ENCODE measurements at regions not wholly inside any gene's neighbourhood (a gene's known extent, or its start where the extent isn't known, plus 50 kb on each side); places are given as distances from the start of the nearest gene placed in this dataset.

DNA sequence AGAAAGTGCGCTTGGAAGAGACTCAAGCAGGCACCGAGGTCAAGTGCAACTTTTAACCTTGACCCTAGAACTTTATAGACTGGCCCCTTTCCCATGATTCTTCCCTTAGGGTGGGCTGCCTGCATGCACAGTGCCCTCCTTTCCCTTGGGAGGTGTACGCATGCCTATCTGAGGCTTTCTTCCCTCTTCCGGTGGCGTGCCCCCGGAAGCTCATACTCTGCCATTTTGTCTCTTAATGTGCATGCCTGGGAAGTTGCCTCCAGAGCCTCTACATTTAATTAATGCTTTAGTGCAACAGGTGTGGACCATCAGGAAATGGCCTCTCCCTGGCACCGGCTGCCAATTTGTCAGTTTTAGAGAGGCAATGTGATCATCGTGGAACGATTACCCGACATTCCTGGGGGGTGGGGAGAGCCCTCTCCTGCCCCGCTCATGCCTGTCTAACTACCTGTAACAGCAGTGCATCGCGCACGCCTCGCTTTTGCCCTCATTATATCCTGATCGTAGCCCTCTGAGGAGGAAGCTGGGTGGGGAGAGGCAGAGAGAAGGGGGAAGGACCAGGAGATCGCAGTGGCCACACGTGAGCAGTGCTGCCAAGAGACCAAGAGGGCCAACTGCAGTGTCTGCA, 194.8 kb downstream of the TFCP2L1 start:
- Histone ChIP-seq H3K27ac (ENCODE audit: poor library complexity, severe bottlenecking) (no peak overlapping the region), H3K4me3 (ENCODE audit: severe bottlenecking) (no peak overlapping the region), H3K27me3 (ENCODE audit: insufficient read depth, poor library complexity, severe bottlenecking) (no peaks in the 10 kb centered on the region), H3K9me3 (ENCODE audit: severe bottlenecking) (no peaks in the 10 kb centered on the region), H3K4me1 (ENCODE audit: insufficient read depth, poor library complexity, severe bottlenecking) (no peaks in the 10 kb centered on the region), H3K36me3 (ENCODE audit: low read depth) (no peaks in the 10 kb centered on the region)
- DNase-seq (ENCODE audit: low spot score) (no peak), ATAC-seq (ENCODE audit: low read depth) (no peak)
- TF ChIP-seq, protein P1, sequence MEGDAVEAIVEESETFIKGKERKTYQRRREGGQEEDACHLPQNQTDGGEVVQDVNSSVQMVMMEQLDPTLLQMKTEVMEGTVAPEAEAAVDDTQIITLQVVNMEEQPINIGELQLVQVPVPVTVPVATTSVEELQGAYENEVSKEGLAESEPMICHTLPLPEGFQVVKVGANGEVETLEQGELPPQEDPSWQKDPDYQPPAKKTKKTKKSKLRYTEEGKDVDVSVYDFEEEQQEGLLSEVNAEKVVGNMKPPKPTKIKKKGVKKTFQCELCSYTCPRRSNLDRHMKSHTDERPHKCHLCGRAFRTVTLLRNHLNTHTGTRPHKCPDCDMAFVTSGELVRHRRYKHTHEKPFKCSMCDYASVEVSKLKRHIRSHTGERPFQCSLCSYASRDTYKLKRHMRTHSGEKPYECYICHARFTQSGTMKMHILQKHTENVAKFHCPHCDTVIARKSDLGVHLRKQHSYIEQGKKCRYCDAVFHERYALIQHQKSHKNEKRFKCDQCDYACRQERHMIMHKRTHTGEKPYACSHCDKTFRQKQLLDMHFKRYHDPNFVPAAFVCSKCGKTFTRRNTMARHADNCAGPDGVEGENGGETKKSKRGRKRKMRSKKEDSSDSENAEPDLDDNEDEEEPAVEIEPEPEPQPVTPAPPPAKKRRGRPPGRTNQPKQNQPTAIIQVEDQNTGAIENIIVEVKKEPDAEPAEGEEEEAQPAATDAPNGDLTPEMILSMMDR (IDR thresholded peaks at IDR 0.05; ENCODE audit: poor library complexity, severe bottlenecking), result no peak

DNA sequence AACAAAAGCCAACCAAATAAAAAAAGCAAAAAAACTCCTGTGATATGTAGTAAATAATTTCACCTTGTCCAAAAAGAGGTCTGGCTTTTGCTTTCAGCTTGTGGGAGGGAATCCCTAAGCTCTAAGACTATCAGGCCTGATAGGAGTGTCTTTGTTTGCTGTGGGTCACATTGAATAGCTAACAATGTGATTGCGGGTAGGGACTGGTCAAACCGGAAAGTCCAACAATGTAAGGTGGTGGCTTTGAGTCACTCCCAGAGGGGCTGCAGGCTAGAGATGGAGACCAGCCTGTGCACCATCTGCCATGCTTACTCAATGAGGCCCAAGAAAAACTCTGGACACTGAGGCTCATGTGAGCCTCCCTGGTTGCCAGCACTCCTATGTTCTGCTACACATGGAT, 192.9 kb downstream of the TFCP2L1 start:
- no peaks in the 10 kb centered on the region for H3K36me3 ChIP-seq (ENCODE audit: low read depth)
- H3K9me3 ChIP-seq (ENCODE audit: severe bottlenecking), result no peaks in the 10 kb centered on the region
- DNase-seq (ENCODE audit: low spot score), result no peak
- TF ChIP-seq, protein P1 (IDR thresholded peaks at IDR 0.05; ENCODE audit: poor library complexity, severe bottlenecking), result no peak
- H3K4me1 ChIP-seq (ENCODE audit: insufficient read depth, poor library complexity, severe bottlenecking), result no peaks in the 10 kb centered on the region
- H3K27me3 ChIP-seq (ENCODE audit: insufficient read depth, poor library complexity, severe bottlenecking), result no peaks in the 10 kb centered on the region
- ATAC-seq (ENCODE audit: low read depth), result no peak
- no peak overlapping the region for H3K4me3 ChIP-seq (ENCODE audit: severe bottlenecking)
- H3K27ac ChIP-seq (ENCODE audit: poor library complexity, severe bottlenecking), result no peak overlapping the region

DNA sequence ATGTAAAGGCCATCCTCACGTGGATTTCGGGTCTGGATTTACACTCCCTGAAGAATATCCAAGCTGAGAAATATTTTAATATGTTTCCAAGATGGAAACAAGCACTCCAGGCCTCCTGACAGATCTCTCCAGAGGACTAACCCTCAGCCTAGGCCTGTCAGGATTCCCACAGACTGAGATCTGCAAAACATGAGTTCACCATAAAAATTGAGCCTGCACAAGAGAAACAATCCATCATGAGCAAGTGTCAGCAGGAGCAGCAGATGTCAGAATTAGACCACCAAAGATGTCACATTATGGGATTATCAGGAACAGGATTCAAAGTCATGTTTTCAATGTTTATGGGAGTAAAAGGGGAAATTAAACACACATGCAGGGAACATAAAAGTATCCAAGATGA, 191.3 kb downstream of the TFCP2L1 start:
- no peak overlapping the region for H3K27ac ChIP-seq (ENCODE audit: poor library complexity, severe bottlenecking)
- H3K36me3 ChIP-seq (ENCODE audit: low read depth), result no peaks in the 10 kb centered on the region
- no peak for ATAC-seq (ENCODE audit: low read depth)
- no peaks in the 10 kb centered on the region for H3K4me1 ChIP-seq (ENCODE audit: insufficient read depth, poor library complexity, severe bottlenecking)
- DNase-seq (ENCODE audit: low spot score), result no peak
- no peak overlapping the region for H3K4me3 ChIP-seq (ENCODE audit: severe bottlenecking)
- H3K27me3 ChIP-seq (ENCODE audit: insufficient read depth, poor library complexity, severe bottlenecking), result no peaks in the 10 kb centered on the region
- H3K9me3 ChIP-seq (ENCODE audit: severe bottlenecking), result no peaks in the 10 kb centered on the region
- TF ChIP-seq, protein P1 (IDR thresholded peaks at IDR 0.05; ENCODE audit: poor library complexity, severe bottlenecking), result no peak

DNA sequence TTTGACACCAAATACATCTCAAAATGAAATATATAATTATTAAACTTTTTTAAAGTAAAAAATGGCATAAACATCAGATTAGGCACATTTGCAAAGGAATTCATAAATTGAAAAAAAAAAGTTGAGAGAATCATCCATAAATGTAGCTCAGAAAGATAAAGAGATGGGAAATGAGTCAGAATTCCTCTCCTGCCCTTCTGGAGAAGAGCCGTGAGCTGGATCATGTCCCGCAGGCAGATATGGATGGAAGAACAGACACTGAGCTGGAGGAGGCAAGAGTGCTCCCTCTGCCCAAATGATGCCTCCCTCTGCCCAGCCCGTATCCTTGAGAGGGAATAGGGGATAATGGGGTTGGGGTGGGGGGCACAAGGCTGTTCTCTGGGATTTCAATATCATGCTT, 190.9 kb downstream of the TFCP2L1 start:
- Histone ChIP-seq H3K4me3 (ENCODE audit: severe bottlenecking) (no peak overlapping the region), H3K9me3 (ENCODE audit: severe bottlenecking) (no peaks in the 10 kb centered on the region), H3K4me1 (ENCODE audit: insufficient read depth, poor library complexity, severe bottlenecking) (no peaks in the 10 kb centered on the region), H3K27ac (ENCODE audit: poor library complexity, severe bottlenecking) (no peak overlapping the region), H3K36me3 (ENCODE audit: low read depth) (no peaks in the 10 kb centered on the region), H3K27me3 (ENCODE audit: insufficient read depth, poor library complexity, severe bottlenecking) (no peaks in the 10 kb centered on the region)
- TF ChIP-seq, protein P1 (IDR thresholded peaks at IDR 0.05; ENCODE audit: poor library complexity, severe bottlenecking), result no peak
- ATAC-seq (ENCODE audit: low read depth) (peak; percentile 44; the same call in 1 of the 3 replicates), DNase-seq (ENCODE audit: low spot score) (no peak)

DNA sequence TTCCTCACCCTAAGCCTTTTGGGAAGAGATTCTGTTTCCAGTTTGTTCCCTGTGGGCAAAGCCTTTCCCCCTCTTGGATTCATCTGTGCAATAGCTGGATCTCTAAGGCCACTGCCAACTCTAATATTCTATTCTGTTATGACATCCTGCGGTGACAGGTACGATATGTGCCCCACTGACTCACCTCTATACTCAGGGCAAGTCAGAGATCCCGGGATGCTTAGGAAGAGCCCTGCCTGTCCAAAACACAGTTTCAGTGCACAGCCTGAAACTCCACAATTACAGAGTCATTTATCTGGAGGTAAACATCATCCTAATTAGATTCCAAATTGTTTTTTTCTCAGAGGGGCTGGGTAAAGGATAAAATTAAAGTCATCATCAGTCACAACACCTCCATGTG, 190.2 kb downstream of the TFCP2L1 start:
- Histone ChIP-seq H3K4me3 (ENCODE audit: severe bottlenecking) (no peak overlapping the region), H3K36me3 (ENCODE audit: low read depth) (no peaks in the 10 kb centered on the region), H3K9me3 (ENCODE audit: severe bottlenecking) (no peaks in the 10 kb centered on the region), H3K4me1 (ENCODE audit: insufficient read depth, poor library complexity, severe bottlenecking) (no peaks in the 10 kb centered on the region), H3K27ac (ENCODE audit: poor library complexity, severe bottlenecking) (no peak overlapping the region), H3K27me3 (ENCODE audit: insufficient read depth, poor library complexity, severe bottlenecking) (no peaks in the 10 kb centered on the region)
- ATAC-seq (ENCODE audit: low read depth), result 0 out of 3 replicates have a peak, but pooled peaks have one; percentile 19
- DNase-seq (ENCODE audit: low spot score), result no peak
- TF ChIP-seq, protein P1 (IDR thresholded peaks at IDR 0.05; ENCODE audit: poor library complexity, severe bottlenecking), result no peak

All from RWPE2 (cell line).